Activated CD4-positive, CD25-positive, alpha-beta regulatory T cell treated with anti-CD3 and anti-CD28 coated beads, Interleukin-2, amount 50 U/mL, for 72 hours (primary cell): ENCODE measurements at regions not wholly inside any gene's neighbourhood (a gene's known extent, or its start where the extent isn't known, plus 50 kb on each side); places are given as distances from the start of the nearest gene placed in this dataset.
"Not testable (repeated sequence)": the region's sequence is repeated elsewhere in the genome, so short reads cannot be mapped to it uniquely, and the experiment has no call there.

Experiments
- DNase-seq: peaks from one replicate; pipeline ENCODE4 v3.0.0; 2021

DNA sequence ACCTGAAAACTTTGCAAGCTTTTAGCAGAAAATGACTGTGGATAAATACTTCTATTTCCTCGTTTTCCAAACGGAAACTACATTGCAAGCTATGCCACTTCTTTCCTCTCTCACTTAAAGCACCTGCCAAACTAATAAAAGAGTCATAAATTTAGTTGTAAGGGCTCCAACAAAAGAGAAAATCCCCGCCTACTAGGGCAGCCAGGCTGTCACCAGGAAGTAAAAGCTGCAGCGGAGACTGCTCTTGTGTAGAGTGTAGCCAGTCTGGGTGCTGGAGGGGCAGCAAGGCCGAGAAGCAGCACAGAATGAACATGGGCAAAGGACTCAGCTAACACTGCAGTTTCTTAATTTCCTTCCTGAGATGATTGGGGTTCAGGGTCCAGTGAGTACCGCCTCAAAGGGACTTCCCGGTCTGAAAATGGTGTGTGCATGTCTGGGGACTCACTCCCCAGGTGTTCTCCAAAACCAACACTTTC is 89.3 kb upstream of the MAML3 start:
- DNase-seq = no peak

DNA sequence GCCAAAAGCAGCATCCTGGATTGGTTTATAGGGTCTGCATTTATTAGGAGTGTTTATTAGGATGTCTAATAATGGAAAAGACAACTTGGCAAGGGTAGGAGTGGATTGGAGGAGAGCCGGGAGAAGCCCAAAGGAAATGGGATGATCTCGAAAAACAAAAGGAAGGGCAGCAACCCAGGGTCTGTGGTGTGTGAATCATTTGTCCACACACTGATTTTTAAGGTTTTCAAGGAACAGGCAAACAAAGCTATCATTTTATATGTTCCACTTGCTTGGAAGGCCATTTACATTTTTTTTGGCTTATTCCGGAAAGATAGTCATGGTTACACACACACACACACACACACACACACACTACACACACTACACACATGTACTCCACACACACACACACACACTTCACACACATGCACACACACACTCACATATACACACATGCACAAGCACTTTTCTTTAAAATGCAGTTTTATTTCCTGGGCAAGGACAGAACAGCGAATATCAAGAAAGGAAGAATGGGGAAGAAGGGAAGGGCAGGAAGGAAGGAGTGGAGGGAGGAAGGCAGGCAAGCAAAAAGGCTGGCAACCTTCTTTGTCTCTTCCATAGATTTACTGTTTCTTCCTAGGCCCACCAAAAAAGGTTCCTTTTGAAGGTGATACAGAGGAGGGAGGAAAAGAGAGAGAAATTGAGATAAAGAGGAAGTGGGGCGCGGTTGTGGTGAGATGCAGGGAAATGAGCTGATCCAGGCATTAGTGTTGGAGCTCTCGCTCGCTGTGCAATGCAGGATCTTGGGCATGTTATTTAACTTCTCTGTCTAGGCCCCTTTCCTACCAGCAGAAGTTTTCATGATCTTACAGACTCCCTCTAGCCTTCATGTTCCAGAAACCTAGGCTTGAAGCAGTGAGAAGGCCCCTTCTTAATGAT is 88.6 kb upstream of the MAML3 start:
- no peak for DNase-seq

DNA sequence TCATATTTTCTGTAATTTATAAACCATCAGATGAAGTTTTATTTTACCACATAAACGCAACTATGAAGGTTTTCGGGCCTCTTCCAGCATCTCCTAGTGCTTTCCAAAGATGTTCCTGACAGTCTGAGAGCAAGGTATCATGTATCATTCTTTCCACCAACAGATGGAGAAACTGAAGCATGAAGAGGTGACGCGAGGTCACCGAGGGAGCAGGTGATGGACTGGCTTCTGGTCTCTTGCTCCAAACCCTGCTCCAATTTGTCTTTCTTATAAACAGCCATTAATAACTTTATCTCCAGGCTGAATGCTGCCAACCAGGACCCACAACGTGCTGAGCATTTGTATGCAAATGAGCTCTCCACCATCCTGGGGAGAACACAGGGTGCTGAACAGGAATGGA is 86.3 kb upstream of the MAML3 start:
- no peak for DNase-seq

DNA sequence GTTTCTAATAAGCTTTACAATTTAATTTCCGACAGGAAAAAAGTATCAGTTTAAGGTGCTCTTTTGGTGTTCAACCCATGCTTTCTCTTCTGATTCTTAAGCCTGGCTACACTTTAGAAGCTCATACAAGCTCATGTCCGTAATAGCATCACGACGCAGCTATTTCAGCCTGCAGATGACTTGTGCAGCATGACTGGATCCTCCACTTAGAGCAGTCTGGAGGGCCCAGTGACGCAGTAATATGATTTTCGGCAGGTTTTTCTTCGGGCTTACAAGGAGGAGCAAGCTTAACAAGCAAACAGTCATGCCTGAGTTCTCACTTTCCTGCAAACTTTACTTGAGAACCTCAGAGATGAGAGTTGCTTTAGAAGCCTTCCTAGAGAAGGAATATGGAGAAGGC is 85.3 kb upstream of the MAML3 start:
- DNase-seq = no peak

DNA sequence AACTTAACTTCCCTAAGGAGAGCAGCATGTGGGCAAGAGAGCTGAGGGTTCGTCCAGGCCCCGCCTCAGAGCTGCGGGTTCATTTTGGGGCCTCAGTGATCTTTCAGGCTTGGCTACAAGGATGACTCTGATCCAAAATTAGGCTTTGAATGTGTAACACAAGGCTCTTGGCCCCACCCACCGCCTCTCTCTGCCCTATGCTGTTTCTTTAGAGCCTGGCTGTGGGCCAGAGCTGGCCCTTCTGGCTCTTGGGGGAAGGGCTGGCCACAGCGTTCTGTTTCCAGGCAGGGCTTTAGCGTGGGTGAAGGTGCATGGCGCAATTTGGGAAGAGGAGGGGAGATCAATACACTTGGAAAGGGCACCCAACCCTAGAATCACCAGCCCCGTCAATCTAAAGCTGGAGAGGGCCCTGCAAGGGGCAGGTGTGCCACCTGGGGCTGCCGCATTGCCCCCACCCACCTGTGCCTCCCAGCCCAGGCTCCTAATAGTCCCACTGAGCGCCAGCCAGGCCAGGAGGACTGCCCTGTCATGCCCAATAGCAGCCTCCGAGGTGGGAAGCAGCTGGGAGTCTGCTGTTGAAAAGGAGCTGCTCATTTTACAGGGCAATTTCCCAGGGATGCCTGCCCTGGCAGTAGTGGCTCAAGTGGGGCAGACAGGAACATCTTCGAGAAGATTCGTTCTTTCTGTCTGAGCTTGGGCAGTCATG is 84.5 kb upstream of the MAML3 start:
- no peak for DNase-seq

DNA sequence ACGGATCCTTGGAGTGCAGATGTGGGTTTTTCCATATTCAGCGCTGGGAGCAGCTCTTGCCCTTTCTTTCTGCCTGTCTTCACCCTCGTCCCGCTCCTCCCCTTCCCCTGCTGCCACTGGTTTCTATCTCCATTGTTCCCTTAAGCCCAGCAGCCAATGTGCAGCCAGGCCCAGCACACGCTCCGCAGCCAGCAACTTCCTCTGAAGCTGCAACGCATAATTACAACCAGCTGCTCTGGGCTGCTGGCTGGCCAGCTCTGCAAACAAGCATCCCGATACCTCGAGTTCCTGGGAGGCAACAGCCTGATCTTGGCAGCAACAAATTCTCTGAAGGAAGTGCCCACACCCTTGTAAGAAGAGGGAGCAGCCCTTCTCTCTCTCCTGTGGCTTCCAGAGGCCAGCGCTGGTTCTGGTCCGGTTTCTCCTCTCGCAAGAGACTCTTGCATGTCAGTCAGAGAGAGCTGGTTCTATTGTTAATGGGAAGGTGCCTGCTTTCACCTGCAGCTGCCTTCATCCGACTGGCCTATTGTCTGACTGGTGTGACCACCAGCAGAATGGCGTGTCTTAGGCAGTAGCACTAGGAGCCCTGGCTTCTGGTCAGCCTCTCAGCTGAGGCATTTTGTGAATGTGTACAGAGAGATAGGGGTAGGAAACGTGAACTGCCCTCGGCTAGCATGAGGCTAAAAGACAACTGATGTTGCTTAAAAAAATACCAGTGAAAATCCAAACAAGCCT is 83.8 kb upstream of the MAML3 start:
- DNase-seq = no peak

DNA sequence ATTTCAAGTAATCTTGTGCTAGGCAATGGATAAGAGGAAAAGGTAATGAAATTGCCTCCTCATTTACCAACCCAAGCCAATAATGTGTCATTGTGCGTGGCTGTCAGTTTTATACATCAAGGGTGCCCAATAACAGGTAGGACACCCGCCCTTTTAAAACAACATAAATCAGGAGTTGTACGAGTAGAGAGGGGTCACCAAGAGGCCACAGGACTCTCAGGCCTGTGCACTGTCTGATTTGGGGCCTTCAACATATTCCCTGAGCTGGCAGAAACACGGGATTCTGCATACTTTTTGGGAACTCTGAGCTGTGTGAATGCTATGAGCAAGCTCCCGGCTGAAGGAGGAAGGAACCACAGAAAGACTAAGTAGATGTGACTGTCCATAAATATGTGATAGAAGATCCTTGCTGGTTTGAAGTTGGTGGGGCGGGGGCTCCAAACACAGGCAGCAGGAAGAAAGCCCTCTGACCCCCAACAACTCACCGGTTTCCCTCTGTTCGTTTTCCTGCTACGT is 82.7 kb upstream of the MAML3 start:
- DNase-seq = no peak

DNA sequence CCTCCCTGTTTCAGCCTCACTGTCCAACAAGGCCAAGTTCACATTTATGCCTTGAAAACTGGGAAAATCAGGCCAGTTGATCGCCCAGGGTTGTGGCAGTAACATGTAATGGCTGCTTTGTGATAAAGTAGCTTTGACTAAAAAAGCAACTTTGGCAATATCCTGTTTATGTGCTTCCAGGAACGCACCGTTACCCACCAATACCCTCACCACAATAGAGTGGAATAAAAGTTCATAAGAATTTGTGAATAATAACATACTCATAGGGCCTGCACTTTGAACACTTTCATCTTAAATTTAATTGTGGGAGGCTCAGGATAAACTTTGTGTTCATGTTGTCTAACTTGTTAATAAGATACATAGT is 80.7 kb upstream of the MAML3 start:
- no peak for DNase-seq

DNA sequence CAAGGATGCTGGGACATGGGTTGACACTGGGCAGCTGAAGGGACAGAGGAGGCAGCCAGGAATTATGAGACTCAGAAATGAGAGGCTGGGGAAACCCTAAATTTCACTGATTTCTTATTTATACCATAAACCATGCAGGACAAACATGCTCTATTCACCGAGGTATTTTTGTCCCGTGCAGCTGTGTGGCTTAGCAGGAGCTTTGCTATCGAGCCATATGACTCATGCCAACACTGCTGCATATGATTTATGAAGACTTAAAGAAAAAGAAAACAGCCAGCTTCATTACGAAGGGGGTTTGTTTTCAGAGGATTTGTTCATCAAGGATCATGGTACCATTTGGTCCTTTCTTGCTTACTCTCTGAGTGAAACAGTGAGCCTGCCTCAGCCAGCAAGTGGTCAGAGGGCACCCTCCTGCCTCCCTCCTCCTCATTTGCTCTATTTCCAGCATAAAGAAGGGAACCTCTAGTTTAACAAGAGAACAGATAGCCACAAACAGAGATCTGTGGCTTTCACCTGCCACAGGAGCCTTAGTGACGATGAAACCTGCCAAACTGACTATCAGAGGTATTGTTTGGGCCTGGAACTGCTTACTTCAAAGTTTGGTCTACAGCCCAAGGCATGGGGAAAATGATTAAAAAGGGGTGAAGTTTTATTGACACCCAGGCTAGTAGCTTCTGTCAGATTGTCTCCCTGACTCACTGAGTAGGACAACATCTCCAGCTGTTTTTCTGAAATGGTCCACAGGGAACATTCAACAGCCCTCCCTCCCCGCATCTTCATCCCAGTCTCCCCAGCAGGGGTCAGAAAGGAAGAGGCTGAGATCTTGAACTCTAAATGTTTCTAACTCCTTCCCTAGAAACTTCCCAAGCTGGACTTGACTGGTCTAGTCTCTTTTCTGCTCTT is 80.1 kb upstream of the MAML3 start:
- DNase-seq = no peak

DNA sequence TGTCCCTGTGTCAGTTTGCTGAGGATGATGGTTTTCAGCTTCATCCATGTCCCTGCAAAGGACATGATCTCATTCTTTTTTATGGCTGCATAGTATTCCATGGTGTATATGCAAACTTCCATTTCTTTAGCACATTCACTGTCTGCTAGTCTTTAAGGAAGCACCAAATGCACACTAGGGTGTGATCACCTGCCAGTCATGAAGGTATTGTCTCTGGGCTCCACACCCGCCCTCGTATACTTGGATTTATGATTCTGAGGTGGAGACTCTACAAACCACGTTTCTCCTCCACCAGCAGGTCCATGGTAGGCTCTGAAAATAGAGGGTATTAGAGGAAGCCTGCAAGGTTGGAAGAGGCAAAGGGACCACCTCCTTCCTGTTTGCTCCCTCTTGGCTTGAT is 75.9 kb upstream of the MAML3 start:
- DNase-seq = no peak

DNA sequence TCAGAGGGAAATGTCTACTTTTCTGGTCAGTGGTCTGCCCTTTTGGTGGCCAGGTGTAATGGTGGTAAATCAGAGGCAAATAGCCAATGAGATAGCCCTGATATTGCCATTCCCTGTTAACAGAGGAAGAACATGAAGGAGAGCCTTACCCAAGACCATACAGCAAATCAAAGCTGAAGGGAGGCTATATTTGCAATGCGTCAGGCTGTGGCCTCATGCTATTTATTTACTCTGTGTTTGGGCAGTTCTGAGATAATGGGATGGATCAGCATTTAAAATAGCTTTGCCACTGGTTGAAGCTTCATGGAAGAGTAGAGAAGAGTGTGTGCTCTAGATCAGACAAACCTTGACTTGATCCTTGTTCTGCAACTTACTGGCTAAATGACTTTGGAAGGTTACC is 73.3 kb upstream of the MAML3 start:
- DNase-seq = no peak

DNA sequence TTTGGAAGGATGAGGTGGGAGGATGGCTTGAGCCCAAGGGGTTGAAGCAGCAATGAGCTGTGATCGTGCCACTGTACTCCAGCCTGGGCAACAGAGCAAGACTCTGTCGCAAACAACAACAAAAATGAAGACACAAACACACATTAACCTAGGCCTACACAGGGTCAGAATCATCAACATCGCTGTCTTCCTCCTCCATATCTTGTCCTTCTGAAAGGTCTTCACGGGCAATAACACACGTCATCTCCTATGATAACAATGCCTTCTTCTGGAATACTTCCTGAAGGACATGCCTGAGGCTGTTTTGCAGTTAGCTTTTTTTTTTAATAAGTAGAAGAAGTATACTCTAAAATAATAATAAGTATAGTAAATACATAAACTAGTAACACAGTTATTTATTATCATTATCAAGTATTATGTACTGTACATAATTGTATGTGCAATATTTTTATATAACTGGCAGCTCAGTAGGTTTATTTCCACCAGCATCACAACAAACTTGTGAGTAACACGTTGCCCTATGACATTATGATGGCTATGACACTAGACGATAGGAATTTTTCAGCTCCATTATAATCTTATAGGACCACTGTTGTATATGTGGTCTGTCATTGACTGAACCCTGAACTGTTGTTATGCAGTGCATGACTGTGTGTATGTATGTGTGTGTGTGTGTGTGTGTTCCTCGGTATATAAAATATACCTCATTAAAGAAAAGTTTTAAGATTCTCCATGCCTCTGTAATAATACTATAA is 69.2 kb upstream of the MAML3 start:
- DNase-seq = no peak

DNA sequence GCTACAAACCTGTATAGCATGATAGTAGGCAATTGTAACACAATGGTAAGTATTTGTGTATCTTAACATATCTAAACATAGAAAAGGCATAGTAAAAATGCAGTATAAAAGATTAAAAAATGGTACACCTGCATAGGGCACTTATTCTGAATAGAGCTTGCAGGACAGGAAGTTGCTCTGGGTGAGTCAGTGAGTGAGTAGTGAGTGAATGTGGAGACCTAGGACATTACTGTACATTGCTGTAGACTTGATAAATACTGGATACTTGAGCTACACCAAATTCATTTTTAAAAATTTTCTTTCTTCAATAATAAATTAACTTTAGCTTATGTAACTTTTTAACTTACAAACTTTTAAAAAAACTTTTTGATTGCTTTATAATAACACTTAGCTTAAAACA is 68.2 kb upstream of the MAML3 start:
- no peak for DNase-seq

DNA sequence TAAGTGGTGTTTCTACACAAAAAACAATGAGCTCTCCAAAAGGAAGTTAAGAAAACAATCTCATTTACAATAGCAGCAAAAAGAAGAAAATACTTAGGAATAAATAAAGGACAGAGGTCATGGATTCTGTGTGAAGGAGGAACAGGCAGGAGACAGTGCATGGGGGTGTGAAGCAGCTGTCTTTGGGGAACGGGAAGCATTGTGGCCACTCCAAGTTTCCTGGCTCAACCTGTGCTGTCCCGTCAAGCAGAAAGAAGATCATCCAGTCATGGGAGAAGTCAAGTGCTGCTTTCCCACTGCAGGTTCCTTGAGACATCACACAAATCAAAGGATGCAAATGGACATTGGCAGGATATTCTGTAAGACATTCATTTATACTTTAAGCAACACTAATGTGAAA is 66.1 kb upstream of the MAML3 start:
- no peak for DNase-seq

DNA sequence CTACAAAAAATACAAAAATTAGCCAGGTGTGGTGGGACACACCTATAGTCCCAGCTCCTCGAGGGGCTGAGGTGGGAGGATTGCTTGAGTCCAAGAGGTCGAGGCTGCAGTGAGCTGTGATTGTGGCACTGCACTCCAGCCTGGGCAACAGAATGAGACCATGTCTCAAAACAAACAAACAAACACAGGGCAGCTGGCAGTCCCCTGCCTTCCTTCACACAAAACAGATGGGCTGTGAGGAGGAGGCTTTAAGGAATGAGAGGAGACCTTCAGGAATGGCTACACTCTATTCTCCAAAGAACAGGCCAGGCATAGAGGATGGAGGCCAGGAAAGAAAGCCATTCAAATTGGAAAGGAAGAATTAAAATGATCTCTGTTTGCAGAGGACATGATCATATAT is 65.6 kb upstream of the MAML3 start:
- no peak for DNase-seq

DNA sequence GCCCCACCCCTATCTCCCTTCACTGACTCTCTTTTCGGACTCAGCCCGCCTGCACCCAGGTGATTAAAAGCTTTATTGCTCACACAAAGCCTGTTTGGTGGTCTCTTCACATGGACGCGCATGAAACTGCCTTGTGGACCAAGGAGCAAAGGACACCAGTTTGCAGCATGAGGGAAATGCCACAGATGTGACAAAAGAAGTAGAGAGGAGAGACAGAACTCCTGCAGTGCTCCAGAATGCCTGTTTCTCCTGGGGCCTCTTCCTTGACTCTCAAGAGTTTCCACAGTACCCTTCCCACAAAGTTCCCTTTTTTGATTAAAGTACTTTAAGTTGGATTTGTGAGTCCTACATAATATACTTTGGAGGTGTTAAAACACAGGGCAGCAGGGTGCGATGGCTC is 65.1 kb upstream of the MAML3 start:
- DNase-seq = not testable (repeated sequence)

DNA sequence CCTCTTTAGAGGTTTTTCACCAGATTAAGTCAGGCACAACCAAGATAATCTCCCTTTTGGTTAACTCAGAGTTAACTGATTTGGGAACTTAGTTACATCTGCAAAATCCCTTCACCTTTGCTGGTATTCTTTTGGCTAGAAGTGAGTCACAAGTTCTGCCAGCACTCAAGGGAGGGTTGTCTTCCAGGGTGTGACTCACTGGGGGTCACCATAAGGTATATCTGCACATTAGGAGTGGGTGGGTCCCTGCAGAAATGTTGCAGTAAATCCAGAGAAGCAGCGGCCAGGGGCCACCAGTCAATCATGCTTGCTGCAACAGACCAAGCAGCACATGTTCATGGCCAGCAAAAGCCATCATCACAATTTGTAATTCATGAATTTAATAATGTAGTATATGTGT is 59.8 kb upstream of the MAML3 start:
- no peak for DNase-seq

DNA sequence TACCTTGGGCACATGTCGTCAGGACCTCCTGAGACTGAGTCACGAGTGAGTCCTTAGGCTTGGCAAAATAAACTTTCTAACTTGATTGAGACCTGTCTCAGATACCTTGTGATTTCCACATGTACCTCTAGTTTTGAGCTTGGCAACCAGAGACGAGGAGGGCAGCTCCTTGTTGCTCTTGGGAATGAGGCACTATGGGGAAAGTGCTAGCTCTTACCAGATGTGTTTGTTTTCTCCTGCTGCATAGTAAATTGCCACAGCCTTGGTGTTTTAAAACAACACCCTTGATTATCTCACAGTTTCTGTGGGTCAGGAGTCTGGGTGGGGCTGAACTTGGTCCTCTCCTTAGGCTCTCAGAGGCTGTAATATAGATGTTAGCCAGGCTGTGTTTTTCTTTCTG is 59.1 kb upstream of the MAML3 start:
- DNase-seq = no peak

DNA sequence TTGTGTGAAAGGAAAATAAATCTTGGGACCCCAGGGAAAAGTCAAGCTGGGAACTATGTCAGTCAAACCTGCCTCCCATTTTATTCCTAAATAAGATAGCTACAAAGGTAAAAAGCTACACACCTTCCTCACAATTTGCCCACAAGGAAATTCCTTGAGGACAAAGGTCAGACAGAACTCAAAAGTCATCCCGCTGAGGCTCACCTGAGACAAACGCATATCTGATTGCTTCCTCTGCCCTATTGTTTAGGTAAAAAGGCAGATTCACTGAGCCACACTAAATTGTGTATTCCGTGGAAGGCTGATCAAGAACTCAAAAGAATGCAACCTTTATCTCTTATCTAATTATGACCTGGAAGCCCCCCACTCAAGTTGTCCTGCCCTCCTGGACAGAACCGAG is 58.7 kb upstream of the MAML3 start:
- DNase-seq = no peak

DNA sequence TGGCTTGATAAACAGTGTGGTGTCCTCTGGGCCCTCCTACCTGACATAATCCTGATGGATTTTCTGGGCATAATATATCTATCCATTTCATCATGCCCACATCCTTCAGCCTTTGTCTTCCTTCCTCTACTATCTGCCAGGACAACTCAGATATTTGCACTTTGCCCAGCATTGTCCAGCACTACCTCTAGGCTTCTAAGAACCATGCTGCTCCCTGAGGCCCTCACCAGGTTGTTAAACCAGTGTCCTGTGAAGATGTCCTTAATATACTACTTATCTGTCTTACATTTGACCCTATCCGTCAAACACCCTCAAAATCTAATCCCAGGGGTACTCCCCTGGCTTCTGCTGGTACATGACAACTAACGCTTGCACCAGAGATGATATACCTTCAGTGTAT is 58.2 kb upstream of the MAML3 start:
- DNase-seq = no peak

DNA sequence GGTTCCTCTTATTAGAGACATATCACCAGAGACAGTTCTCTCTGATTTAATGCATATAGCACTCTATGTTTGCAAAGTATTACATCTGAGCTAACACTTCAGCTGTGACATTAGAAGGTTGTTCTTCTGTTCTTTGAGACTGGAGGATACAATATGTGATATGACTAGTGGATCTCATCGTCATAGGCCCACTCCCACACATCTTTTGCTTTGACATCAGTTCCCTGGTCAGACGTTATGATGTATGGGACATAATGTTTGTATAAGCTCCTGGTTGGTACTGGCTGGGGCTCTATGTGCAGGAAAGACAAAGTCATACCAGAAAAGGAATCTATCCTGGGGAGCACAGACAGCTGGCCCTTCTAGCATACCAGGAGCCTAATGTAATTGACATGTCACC is 57.7 kb upstream of the MAML3 start:
- DNase-seq = no peak

DNA sequence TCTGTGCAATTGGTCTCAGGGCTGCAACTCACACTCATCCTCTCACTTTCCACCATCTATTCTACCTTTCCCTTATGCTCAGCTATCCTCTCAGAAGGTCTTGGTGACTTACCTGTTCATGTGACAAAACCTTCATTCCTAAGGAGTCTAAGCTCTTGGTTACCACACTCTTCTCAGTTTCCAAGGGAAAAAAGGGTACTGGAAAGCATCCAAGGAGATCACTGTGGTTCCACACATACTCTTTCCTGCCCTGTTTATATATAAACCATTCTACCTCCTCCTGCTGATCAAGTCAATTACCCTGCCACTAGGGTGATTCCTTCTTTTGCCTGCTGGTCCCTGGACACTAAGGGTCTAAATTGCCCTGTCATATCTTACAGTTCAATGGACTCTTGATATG is 57.2 kb upstream of the MAML3 start:
- no peak for DNase-seq
